ENCODE measurements at regions not wholly inside any gene's neighbourhood (a gene's known extent, or its start where the extent isn't known, plus 50 kb on each side); places are given as distances from the start of the nearest gene placed in this dataset.
"Not testable (repeated sequence)": the region's sequence is repeated elsewhere in the genome, so short reads cannot be mapped to it uniquely, and the experiment has no call there.

DNA sequence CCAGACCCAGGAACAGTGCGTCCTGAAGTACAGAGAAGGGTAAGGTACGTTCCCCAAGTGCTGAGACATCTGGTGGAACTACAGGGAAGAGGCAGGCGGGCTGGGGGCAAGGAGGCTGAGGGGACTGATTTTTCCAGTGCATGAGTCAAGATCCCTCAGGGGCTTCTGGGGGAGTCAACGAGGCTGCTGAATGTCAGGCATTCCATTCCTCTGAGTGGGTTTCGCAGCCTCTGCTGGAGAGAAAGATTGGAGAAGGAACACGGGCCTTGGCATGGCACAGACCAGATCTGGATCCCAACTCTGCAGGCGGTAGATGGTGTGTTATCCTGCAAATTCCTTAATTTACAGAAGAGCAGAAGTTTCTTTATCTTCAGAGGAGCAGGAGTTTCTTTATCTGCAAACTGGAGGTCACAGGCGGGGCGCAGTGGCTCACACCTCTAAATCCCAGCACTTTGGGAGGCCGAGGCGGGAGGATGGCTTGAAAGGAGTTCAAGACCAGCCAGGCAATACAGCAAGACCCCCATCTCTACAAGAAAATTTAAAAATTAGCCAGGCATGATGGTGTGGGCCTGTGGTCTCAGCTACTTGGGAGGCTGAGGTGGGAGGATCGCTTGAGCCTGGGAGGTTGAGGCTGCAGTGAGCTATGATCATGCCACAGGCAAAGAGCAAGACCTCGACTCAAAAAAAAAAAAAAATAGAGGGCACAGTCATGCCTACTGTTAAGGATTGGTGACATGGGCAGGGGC lies 132.6 kb upstream of the MAP1LC3B2 start:
- peak in 1 of 3 donors; percentile 23 for DNase-seq (ENCODE audit: low read depth in 3 of 3, low spot score in 2 of 3)

DNA sequence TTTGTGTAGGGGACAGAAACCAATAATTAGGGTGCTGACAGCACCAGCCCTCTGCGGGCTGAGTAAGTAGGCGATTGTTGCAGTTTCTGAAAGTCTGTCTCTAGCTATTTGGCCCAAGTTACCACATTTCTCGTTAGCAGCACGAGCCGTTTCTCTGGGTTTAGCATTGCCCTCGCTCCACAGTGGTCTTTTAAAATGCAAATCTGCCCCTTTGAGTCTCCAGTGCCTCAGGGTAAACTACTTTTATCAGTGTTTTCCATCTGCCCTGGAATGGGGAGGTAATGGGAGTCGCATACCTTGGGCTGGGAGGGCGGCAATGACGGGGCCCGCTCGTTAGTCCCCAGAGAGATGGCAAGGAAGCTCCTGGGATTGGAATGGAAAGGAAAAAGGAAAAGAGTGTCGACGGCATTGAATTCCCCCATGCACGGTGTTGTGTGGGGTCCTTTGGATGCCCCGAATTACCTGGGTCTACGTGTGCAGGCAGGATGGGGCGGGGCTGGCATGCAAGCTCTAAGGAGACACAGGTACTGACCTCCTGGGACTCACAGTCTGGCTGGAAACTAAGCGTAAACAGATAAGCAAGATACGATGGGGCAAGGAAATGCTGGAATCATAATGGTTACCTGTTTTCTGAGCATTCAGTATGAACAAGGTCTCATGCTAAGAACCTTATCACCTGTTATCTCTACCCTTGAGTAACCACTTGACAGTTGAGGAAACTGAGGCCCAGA lies 131.8 kb upstream of the MAP1LC3B2 start:
- DNase-seq (ENCODE audit: low read depth in 3 of 3, low spot score in 2 of 3) = peak in 1 of 3 donors; percentile 25

DNA sequence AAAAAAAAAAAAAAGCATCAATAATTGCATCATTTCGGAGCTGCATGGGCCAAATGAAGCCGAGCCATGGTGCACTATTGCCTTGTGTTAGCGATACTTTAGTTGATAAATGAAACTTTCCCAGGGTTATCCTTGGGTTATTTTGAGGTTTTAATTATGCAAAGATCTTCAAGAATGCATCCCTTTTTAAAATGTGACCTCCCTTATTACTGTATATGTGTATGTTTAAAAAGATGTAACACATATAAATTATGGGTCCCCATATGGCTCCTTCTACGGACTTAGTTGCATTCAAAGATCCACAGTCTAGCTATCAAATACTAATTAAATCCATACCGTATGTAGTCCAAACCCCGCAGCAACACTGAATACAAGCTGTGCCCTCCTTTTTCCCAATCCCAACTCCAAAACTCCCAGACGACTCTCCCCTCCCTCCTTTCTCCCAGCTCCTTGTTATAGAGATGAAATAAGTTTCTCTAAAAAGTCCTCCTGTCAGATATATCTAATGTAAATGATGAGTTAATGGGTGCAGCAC lies 129.3 kb upstream of the MAP1LC3B2 start:
- DNase-seq (ENCODE audit: low read depth in 3 of 3, low spot score in 2 of 3) = no peak

DNA sequence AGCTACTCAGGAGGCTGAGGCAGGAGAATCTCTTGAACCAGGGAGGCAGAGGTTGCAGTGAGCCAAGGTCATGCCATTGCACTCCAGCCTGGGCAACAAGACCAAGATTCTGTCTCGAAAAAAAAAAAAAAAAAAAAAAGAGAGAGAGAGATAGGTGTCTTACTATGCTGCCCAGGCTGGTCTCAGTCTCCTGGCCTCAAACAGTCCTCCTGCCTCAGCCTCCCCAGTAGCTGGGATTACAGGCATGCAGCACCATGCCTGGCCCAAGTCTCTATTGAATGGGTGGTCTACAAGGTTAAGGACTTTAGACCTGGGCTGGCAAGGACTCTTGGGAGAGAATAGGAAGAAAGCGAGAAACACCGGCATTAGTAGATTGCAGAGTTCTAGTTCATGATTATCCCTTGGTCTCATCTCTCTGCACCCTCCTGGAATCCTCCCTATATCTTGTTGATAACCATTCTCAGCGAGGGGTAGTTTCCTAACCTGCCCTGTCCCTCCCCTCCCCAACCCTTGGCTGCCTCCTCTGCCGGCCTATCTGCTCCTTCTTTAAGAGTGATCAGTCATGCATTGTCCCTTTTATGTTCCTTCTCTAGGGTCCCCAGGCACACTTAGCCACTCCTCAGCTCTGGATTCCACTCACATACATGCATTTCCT lies 128.1 kb upstream of the MAP1LC3B2 start:
- no peak for DNase-seq (ENCODE audit: low read depth in 3 of 3, low spot score in 2 of 3)

DNA sequence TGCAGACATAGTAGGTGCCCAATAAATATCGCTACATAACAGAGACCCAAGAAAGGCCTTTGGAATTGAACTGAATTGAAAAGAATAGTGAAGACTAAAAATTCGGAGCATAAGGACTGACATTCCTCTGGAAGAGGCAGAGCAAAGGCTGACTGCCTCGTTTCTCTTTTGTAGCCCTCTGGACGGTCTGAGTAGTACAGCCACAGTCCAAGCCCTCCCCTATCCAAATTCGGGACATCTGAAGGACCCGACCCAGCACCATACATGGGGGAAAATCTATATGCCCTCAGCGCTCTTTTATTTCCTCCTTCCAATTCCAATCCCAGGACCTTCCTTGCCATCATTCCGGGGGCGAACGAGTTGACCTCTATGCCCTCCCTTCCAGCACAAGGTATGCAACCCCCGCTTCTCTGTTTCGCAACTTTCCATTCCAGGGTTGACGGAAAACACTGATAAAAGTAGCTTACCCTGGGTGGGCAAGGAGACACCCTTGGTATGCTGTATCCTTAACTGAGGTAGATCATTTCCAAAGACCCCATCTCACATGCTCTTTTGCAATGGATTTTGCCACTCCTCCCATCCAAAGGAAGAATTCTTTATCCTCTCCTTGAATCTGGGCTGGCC lies 127.4 kb upstream of the MAP1LC3B2 start:
- no peak for DNase-seq (ENCODE audit: low read depth in 3 of 3, low spot score in 2 of 3)

DNA sequence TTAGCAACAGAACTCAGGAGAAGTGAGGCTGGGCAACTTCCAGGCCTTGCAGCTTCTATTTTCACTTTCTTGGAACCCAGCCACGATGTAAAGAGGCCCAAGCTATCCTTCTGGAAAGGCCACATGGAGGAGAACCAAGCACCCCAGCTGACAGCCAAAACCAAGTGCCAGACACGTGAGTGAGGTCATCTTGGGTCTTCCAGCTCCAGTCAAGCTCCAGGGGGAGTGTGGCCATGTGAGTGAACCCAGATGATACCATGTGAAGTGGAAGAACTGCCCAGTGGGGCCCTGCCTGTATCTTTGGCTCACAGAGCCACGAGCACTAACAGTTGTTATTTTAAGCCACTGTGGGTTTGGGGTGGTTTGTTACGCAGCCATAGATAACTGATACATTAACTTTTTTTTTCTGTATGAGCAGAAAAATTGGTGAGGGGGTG lies 126.8 kb upstream of the MAP1LC3B2 start:
- no peak for DNase-seq (ENCODE audit: low read depth in 3 of 3, low spot score in 2 of 3)

DNA sequence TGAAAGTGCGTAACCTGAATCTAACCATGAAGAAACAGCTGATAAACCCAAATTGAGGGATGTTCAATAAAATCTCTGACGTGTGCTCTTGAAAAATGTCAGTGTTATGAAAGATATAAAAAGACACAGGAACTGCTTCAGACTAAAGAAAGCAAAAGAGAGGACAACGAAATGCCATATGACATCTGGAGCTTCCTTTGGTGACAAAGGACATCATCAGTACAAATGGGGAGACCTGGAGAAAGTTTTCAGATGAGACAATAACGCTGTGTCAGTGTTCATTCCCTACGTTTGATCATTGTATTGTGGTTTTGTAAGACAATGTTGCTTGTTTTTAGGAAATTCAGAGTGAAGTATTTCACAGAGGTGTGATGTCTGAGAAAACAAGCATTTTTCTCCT lies 125.9 kb upstream of the MAP1LC3B2 start:
- DNase-seq (ENCODE audit: low read depth in 3 of 3, low spot score in 2 of 3) = no peak

DNA sequence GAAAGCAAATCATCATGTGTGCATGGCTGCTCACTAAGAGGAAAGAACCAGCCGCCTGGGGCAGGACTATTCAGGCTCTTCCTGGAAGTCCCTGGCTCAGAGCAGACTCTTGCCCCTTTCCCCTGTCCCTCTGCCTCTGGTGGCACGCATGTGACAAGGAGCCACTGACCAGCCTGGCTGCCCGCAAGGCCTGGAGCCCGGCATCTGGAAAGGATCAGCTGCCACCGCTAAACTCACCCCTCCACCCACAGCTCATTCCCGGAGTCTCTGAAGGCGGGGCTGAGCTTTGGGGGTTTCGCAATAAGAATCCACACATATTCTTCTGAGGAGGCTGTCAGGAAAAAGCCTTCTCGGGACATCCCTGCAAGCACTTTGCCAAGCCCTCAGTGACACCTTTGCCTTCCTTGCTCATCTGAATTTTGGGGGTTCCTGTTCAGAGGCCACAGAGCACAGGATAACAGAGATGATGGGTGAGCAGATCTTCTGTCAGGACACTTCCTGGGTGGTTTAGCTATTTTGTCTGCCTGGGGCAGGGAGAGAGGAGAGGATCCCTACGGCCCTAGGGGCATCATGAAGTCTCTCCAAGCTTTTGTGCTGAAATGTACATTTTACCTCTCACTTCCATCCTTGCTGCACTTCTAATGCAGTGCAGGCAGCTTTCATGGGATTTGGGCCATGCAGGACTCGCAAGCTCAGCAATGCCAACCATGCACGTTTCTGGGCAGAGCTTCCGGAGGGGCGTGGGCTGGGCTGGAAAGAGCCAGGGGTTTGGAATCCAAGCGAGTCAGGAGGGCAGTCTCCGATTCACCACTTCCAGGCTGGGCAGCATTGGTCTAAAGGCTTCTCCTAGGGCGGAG lies 124.8 kb upstream of the MAP1LC3B2 start:
- peak in 1 of 3 donors; percentile 54 for DNase-seq (ENCODE audit: low read depth in 3 of 3, low spot score in 2 of 3)

DNA sequence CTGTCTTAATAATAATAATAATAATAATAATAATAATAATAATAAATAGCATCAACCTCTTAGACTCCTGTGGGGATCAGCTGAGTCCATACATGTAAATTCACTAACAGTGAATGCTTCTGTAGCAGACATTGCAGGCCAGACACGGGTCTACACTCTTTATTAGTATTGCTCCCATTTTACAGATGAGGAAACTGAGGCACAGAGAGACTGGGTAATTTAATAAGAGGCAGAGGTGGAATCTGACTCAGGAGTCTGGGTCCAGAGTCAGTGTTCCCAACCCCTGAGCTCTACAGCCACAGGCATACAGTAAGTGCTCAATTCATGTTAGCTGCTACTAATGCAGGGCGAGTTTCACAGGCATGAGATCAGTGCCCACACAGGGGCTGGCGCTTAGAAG lies 123.2 kb upstream of the MAP1LC3B2 start:
- no peak for DNase-seq (ENCODE audit: low read depth in 3 of 3, low spot score in 2 of 3)

DNA sequence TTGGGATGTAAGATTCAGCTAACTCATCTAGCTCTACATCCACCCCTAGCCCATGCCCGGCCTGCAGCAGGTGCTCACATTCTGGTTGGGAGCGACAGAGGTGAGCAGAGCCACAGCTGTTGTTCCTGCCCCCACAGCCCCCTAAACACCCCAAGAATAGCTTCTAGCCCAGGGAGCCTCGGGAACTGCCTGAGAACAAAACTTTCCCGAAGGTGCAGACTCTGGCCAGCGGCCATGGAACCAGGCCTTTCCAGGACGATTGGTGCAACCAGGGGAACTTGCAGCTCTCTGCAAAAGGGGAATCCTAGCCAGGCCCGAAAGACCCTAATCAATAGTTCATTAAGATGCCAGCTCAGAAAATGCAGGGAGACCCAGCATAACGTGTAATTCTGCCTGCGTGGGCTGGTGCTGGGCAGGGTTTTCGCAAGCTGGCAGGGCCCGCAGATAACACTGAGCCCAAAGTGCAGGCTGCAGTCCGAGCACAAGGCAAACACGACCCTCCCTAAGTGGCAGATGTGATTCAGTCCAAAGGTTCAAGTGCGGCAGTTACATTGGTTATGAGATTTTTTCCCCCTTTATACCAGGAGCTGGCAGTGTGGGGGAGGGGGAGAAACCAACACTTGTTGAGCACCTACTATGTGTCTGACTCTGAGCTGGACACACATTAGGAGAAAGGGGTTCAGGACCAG lies 122.5 kb upstream of the MAP1LC3B2 start:
- DNase-seq (ENCODE audit: low read depth in 3 of 3, low spot score in 2 of 3) = no peak

DNA sequence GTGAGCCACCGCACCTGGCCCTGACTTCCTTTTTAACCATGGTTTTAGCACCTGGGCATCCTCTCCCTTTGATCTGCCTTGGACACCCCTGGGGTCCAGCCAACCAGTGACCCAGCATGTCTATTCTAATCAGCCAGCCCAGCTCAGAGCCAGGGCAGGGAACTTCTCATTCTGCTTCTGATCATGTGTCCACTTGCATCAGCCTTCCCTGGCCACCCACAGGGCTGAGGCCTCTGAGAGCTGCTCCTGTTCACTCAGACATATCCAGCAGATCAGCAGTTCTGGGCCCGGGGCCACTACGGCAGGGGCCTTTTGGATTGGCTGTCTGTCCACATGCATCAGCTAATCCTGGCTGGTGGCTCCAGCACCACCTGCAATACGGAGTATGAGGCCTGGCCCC lies 117.9 kb upstream of the MAP1LC3B2 start:
- DNase-seq (ENCODE audit: low read depth in 3 of 3, low spot score in 2 of 3) = no peak

DNA sequence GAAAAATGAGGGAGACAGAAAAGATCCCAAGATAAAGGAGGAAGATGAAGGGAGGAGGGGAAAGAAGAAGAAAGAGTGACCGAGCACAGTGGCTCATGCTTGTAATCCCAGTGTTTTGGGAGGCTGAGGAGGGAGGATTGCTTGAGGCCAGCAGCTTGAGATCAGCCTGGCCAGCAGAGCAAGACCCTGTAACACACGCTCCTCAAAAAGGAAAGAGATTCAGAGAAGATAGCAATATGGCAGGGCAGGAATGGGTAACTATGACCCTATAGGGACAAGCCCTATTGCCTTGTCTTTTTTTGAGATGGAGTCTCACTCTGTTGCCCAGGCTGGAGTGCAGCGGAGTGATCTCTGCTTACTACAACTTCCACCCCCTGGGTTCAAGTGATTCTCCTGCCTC lies 116.9 kb upstream of the MAP1LC3B2 start:
- no peak for DNase-seq (ENCODE audit: low read depth in 3 of 3, low spot score in 2 of 3)

DNA sequence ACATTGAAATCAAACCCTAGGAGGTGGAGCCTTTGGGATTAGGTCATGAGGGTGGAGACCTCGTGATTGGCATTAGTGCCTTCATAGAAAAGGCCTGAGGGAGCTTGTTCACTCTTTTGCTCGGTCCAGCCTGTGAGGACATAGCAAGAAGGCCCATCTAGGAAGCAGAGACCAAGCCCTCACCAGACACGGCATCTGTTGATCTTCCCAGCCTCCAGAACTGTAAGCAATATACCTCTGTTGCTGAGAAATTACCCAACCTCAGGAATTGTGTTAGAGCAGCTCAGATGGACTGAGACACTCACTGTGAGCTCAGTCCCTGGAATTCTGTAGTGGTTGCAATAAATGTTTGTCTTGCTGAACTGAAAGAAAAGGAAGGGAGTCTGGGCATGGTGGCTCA lies 116.2 kb upstream of the MAP1LC3B2 start:
- DNase-seq (ENCODE audit: low read depth in 3 of 3, low spot score in 2 of 3) = no peak

DNA sequence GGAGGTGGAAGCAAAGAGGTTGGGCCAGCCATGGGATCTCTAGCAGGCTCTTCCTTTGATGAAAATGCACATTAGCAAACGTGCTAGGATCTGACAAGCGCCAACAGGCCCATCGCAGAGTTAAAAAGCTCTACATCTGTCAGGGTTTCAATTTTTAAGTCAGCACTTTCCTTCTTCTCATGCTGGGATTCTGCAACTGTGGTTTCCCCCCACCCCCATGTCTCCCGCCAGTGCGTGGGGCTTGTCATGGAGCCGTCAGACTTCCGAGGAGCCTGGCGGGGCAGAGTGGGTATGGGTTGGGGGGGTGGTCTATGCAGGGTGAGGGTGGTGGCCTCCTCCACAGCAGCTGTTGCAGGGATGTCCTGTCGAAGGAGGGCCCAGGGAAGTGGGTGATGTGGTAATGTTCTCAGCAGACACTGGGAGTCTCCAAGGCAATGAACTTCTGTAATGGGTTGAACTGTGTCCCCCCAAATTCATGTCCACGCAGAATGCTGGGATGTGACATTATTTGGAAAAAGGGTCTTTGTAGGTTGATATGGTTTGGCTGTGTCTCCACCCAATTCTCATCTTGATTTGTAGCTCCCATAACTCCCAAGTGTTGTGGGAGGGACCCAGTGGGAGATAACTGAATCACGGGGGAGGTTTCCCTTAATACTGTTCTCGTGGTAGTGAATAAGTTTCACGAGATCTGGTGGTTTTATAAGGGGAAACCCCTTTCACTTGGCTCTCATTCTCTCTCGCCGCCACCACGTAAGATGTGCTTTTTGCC lies 115.2 kb upstream of the MAP1LC3B2 start:
- DNase-seq (ENCODE audit: low read depth in 3 of 3, low spot score in 2 of 3) = no peak

DNA sequence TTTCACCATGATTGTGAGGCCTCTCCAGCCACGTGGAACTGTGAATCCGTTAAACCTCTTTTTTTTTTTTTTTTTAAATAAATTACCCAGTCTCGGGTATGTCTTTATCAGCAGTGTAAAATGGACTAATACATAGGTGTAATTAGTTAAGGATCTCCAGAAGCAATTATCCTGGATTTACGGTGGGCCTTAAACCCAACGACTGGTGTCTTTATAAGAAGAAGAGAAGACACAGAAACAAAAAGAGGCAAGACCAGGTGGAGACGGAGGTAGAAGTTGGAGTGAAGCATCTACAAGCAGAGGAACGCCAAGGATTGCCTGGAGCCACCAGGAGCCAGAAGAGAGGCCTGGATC lies 114.6 kb upstream of the MAP1LC3B2 start:
- DNase-seq (ENCODE audit: low read depth in 3 of 3, low spot score in 2 of 3) = no peak

DNA sequence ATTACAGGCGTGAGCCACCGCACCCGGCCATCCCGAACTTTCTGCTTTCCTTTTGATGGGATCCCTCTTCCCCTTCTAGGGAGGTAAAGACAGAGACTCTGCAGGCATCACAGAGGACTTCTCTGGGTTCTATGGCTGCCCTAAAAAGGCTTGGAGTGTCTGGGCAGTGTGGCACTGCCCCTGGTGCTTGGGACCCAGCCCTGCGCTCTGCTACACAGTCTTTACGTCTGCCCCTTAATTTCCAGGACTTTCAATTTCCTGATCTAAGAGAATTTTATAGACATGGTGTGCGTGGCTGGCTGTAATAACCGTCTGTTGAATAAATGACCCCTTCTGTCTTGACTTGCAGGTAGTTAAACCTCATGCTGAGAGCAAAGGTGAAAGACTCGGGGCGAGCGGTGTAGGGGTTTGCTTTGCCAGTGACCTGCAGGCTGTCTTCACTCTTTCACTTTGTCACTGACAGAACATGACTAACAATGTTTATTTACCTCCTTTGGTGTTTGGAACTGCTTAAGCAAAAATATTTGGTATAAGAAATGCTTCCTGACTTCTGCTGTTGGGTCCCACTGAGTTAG lies 110.9 kb upstream of the MAP1LC3B2 start:
- DNase-seq (ENCODE audit: low read depth in 3 of 3, low spot score in 2 of 3) = no peak

DNA sequence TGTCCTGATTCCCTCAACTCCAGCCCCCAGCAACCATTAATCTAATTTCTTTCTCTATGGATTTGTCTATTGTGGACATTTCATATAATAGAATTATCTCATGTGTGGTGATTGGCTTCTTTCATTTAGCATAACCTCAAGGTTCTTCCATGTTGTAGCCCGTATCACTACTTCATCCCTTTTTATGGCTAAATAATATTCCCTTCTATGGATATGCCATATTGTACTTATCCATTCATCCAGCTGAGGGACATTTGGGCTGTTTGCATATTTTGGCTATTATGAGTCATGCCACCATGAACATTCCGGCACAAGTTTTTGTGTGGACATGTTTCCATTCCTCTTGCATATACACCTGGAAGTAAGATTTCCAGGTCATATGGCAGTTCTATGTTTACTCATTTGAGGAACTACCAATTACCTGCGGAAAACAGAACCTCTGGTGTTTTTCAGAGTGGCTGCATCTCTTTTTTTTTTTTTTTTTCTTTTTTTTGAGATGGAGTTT lies 108.7 kb upstream of the MAP1LC3B2 start:
- no peak for DNase-seq (ENCODE audit: low read depth in 3 of 3, low spot score in 2 of 3)

DNA sequence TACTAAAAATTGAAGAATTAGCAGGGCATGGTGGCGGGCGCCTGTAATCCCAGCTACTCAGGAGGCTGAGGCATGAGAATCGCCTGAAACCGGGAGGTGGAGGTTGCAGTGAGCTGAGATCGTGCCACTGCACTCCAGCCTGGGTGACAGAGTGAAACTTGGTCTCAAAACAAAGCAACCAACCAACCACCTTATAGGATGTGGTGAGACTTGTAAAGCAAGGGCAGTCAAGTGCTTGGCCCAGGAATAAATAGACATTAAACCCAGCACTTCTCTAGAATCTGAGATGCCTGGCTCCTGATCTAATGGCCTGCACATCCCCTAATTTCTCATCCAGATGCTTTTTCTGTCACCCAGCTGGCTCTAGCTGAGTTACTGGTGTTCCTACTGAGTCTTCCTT lies 106.2 kb upstream of the MAP1LC3B2 start:
- DNase-seq (ENCODE audit: low read depth in 3 of 3, low spot score in 2 of 3) = not testable (repeated sequence)
